Heart left ventricle (tissue), 16 donors: ENCODE measurements at regions not wholly inside any gene's neighbourhood (a gene's known extent, or its start where the extent isn't known, plus 50 kb on each side); places are given as distances from the start of the nearest gene placed in this dataset.

Experiments
- ATAC-seq, 4 donors: fragments of 200-7000 bp; cut with Tn5 transposase; one replicate each; pipeline ENCODE4 v1.9.1; 2020 to 2022; ENCODE audit warnings: moderate library complexity in 4 of 4, mild to moderate bottlenecking in 3 of 4, moderate number of reproducible peaks in 1 of 4
- DNase-seq, 5 donors: peaks; one replicate each; pipeline ENCODE4 v3.0.0-alpha.2; 2020
- H3K27ac ChIP-seq, 12 donors: fragments of 200-600 bp; sonication (generic) in 4 of 12; one replicate each; pipeline versions ENCODE4 v1.5.0 to v1.8.0; 2016 to 2022; ENCODE audit warnings: mild to moderate bottlenecking in 2 of 12
- H3K27me3 ChIP-seq, 9 donors: fragments of 200-600 bp; sonication (generic) in 2 of 9; one replicate each; pipeline versions ENCODE4 v1.5.1 to v1.8.0; 2016 to 2022; ENCODE audit warnings: mild to moderate bottlenecking in 3 of 9
- H3K36me3 ChIP-seq, 9 donors: fragments of 200-600 bp; sonication (generic) in 2 of 9; one replicate each; pipeline versions ENCODE4 v1.5.0 to v1.8.0; 2018 to 2022; ENCODE audit warnings: mild to moderate bottlenecking in 2 of 9
- H3K4me1 ChIP-seq, 12 donors: fragments of 200-600 bp; sonication (generic) in 4 of 12; one replicate each; pipeline versions ENCODE4 v1.5.0 to v1.8.0; 2016 to 2022; ENCODE audit warnings: mild to moderate bottlenecking in 3 of 12
- H3K4me3 ChIP-seq, 12 donors: fragments of 200-600 bp; sonication (generic) in 4 of 12; one replicate each; pipeline versions ENCODE4 v1.5.0 to v1.8.0; 2017 to 2022; ENCODE audit warnings: mild to moderate bottlenecking in 9 of 12, moderate library complexity in 4 of 12
- H3K9me3 ChIP-seq, 12 donors: fragments of 200-600 bp; sonication (generic) in 4 of 12; one replicate each; pipeline versions ENCODE4 v1.5.0 to v1.8.0; 2016 to 2022; ENCODE audit warnings: mild to moderate bottlenecking in 1 of 12
- CTCF ChIP-seq, 12 donors: fragments of 200-600 bp; sonication (generic) in 4 of 12; IDR thresholded peaks; one replicate each; pipeline versions ENCODE4 v1.5.0 to v1.8.0; 2018 to 2022; ENCODE audit warnings: antibody characterized with exemption in 12 of 12, mild to moderate bottlenecking in 5 of 12
- POLR2A ChIP-seq, 2 donors: fragments of 450-650 bp; IDR thresholded peaks; one replicate each; pipeline ENCODE4 v1.6.1; 2017; ENCODE audit warnings: antibody characterized with exemption in 2 of 2, mild to moderate bottlenecking in 2 of 2, moderate library complexity in 2 of 2
- WGBS, 4 donors: extraction: QIAGEN DNeasy Blood & Tissue Kit in 2 of 4; methylation state at CpG; one replicate each; pipeline versions ENCODE4 v1.1.5 to v1.1.7; 2013 to 2018; 5-methylcytosine and 5-hydroxymethylcytosine counted together
- intact Hi-C, 10 donors: fragments of 100-400 bp; cut with DNase I; formaldehyde crosslinking; loops; one replicate each; pipeline versions ENCODE4 v1.11.1 to v1.14.2; 2022
- donor health status: ischemic (EF 13 %, LVEDD 7.1; RV severe dilation, severe dysfunction).
- donor health status: healthy with polysubstance abuse.
- donor health status: DM: no; HTN: yes; CAD: no.
- donor health status: DM: no; HTN: no; CAD: no.
- donor health status: ischemic (EF 25% LVEDD 6.9; RV normal size, moderate dysfunction).
- donor health status: ischemic (EF 25% LVEDD 5.7; RV mildly dilated, moderate dysfunction).
- donor health status: healthy.
- donor health status: DM: yes; HTN: yes; CAD: no.
- donor health status: ischemic (EF 35%, LVEDD 5.7; RV mildly dilated, moderate dysfunction).
- donor health status: nonischemic (EF 11% LVEDD 7.7; RV severe dilation, severe dysfunction).
- donor health status: DM: yes; HTN: yes; CAD: no.
- donor health status: PGD.
- donor health status: ischemic (EF 29% LVEDD 5.4; RV normal size, mild dysfunction).
- donor health status: nonischemic (EF 23%, LVEDD 6.1; RV moderate dilation, normal function).

GRCh38 chr11:70630816-70631623, 232.7 kb downstream of the CTTN start:
- Histone ChIP-seq H3K27ac (no peak overlapping the region), H3K4me1 (peaks cover 0 to 17% (median 4%) of the 10 kb centered on the region in 12 donors), H3K36me3 (no peaks in the 10 kb centered on the region), H3K9me3 (no peaks in the 10 kb centered on the region), H3K27me3 (peaks cover 0 to 10% (median 0%) of the 10 kb centered on the region in 9 donors), H3K4me3 (no peak overlapping the region)
- DNase-seq (no peak), ATAC-seq (no peak)
- intact Hi-C loops = no loop called here
- 68 to 80% (median 74%) methylated on average over 16 to 20 of the region's 20 CpGs for WGBS, 4 donors
- no peak for TF ChIP-seq CTCF (IDR thresholded peaks at IDR 0.05)
- TF ChIP-seq POLR2A (IDR thresholded peaks at IDR 0.05) = no peak

- 80 to 86% (median 82%) methylated on average over 11 to 13 of the region's 13 CpGs for WGBS, 4 donors
- H3K27me3 ChIP-seq = peaks cover 0 to 10% (median 0%) of the 10 kb centered on the region in 9 donors
- DNase-seq = no peak
- TF ChIP-seq CTCF (IDR thresholded peaks at IDR 0.05) = no peak
- no peak for TF ChIP-seq POLR2A (IDR thresholded peaks at IDR 0.05)
- ATAC-seq = no peak
- H3K36me3 ChIP-seq = no peaks in the 10 kb centered on the region
- H3K27ac ChIP-seq = no peak overlapping the region
- no peaks in the 10 kb centered on the region for H3K9me3 ChIP-seq
- intact Hi-C loops = no loop called here
- no peak overlapping the region for H3K4me3 ChIP-seq
- peaks cover 0 to 17% (median 4%) of the 10 kb centered on the region in 12 donors for H3K4me1 ChIP-seq
Observed at GRCh38 chr11:70631624-70632047, 233.3 kb downstream of the CTTN start.

- no peaks in the 10 kb centered on the region for H3K9me3 ChIP-seq
- DNase-seq = no peak
- TF ChIP-seq POLR2A (IDR thresholded peaks at IDR 0.05) (no peak), CTCF (IDR thresholded peaks at IDR 0.05) (no peak)
- H3K27ac ChIP-seq = no peak overlapping the region
- intact Hi-C loops = no loop called here
- peaks cover 0 to 8% (median 0%) of the 10 kb centered on the region in 9 donors for H3K27me3 ChIP-seq
- ATAC-seq = no peak
- H3K36me3 ChIP-seq = no peaks in the 10 kb centered on the region
- no peak overlapping the region for H3K4me3 ChIP-seq
- WGBS, 4 donors = 70 to 86% (median 75%) methylated on average over 7 of the region's 7 CpGs
- H3K4me1 ChIP-seq = peaks cover 0 to 9% (median under 1%) of the 10 kb centered on the region in 12 donors
Observed at GRCh38 chr11:70633610-70634009, 235.3 kb downstream of the CTTN start.

DNA sequence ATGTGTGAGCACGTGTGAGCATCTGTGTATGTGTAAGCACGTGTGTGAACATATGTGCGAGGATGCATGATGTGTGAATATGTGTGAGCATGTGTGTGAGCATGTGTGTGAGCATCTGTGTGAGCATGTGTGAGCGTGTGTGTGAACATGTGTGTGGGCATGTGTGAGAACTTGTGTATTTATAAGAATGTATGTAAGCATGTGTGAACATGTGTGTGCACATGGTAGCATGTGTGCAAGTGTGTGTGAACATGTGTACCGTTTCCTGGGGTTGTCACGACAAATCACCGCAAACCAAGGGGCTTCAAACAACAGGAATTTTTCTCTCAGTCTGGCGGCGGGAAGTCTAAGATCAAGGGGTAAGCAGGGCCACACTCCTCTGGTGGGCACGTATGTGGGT, 238.3 kb downstream of the CTTN start:
- H3K4me1 ChIP-seq = no peaks in the 10 kb centered on the region
- H3K9me3 ChIP-seq = no peaks in the 10 kb centered on the region
- H3K27ac ChIP-seq = no peak overlapping the region
- H3K36me3 ChIP-seq = no peaks in the 10 kb centered on the region
- WGBS, 4 donors = 85 to 96% (median 93%) methylated on average over 10 of the region's 10 CpGs
- peaks cover 0 to 4% (median 0%) of the 10 kb centered on the region in 9 donors for H3K27me3 ChIP-seq
- H3K4me3 ChIP-seq = no peak overlapping the region
- no peak for DNase-seq
- TF ChIP-seq CTCF (IDR thresholded peaks at IDR 0.05) (no peak), POLR2A (IDR thresholded peaks at IDR 0.05) (no peak)
- intact Hi-C loops = no loop called here
- no peak for ATAC-seq
